HepG2 (cell line): ENCODE measurements at regions not wholly inside any gene's neighbourhood (a gene's known extent, or its start where the extent isn't known, plus 50 kb on each side); places are given as distances from the start of the nearest gene placed in this dataset.

Experiments
- NRL ChIP-seq: sonication (generic); formaldehyde crosslinking; IDR thresholded peaks from 2 replicates; pipeline ENCODE4 v1.5.0; 2020; ENCODE audit warnings: missing genetic modification reagents, mild to moderate bottlenecking, moderate library complexity, borderline replicate concordance
- SP2 ChIP-seq: sonication (generic); formaldehyde crosslinking; IDR thresholded peaks from 2 replicates; pipeline ENCODE4 v1.5.1; 2020; ENCODE audit warnings: mild to moderate bottlenecking, missing genetic modification reagents
- THAP7 ChIP-seq: sonication (generic); formaldehyde crosslinking; IDR thresholded peaks from 2 replicates; pipeline ENCODE4 v1.8.1; 2023; ENCODE audit warnings: mild to moderate bottlenecking, missing genetic modification reagents

GRCh38 chr3:164794099-164794498, 284.2 kb downstream of the SI start:
- TF ChIP-seq SP2 (CRISPR knock-in tag) (no peak), THAP7 (no peak), NRL (CRISPR knock-in tag) (no peak)
